IMR-90 (cell line): ENCODE measurements at regions not wholly inside any gene's neighbourhood (a gene's known extent, or its start where the extent isn't known, plus 50 kb on each side); places are given as distances from the start of the nearest gene placed in this dataset.

ENCODE experiments used
- ATAC-seq: fragments of 200-7000 bp; cut with Tn5 transposase; 2 replicates; pipeline ENCODE4 v1.9.1; 2020; ENCODE audit warnings: low read depth, mild to moderate bottlenecking, moderate library complexity
- BruUV-seq: library from RNA; stranded (reverse); fragments of 400-500 nt; replicated peaks from 2 replicates; lab custom pipeline; 2021; lab: Mats Ljungman, UMichigan
- CTCF ChIA-PET: fragments of 300-600 bp; formaldehyde crosslinking; extraction: SDS; loops from one replicate; lab custom pipeline; 2021; ENCODE audit warnings: antibody characterized with exemption; lab: Yijun Ruan, JAX
- POLR2A ChIA-PET: fragments of 300-600 bp; sonication (Branson Sonifier 250); formaldehyde crosslinking; loops from one replicate; lab custom pipeline; 2022; ENCODE audit warnings: antibody characterized with exemption; ENCODE audit not compliant: unreplicated experiment; lab: Charles Lee
- DNase-seq: peaks from one replicate; pipeline ENCODE4 v3.0.0; 2013
- H2AFZ ChIP-seq: replicated peaks from 2 replicates; pipeline ENCODE3; 2013; ENCODE audit warnings: low read length, mild to moderate bottlenecking; ENCODE audit not compliant: poor library complexity
- H2AK5ac ChIP-seq: 2 replicates; pipeline ENCODE4 v1.6.1; 2013; ENCODE audit warnings: low read depth, low read length, inconsistent platforms
- H2AK9ac ChIP-seq: replicated peaks from 2 replicates; pipeline ENCODE3; 2013; ENCODE audit warnings: mild to moderate bottlenecking, low read depth, low read length, moderate library complexity; ENCODE audit not compliant: poor library complexity
- H2BK120ac ChIP-seq: 2 replicates; pipeline ENCODE4 v1.6.1; 2013; ENCODE audit warnings: low read depth, low read length, inconsistent platforms
- H2BK15ac ChIP-seq: 3 replicates; pipeline ENCODE4 v1.6.1; 2013; ENCODE audit warnings: low read depth, low read length, inconsistent platforms
- H2BK20ac ChIP-seq: 2 replicates; pipeline ENCODE4 v1.6.1; 2013; ENCODE audit warnings: low read depth, mild to moderate bottlenecking, inconsistent platforms, low read length, moderate library complexity
- H2BK5ac ChIP-seq: 2 replicates; pipeline ENCODE4 v1.6.1; 2013; ENCODE audit warnings: mild to moderate bottlenecking, low read depth, low read length, inconsistent platforms; ENCODE audit not compliant: poor library complexity, severe bottlenecking
- H3K14ac ChIP-seq: replicated peaks from 2 replicates; pipeline ENCODE4 v1.6.1; 2013; ENCODE audit warnings: low read depth, low read length, inconsistent platforms
- H3K18ac ChIP-seq: 2 replicates; pipeline ENCODE4 v1.6.1; 2013; ENCODE audit warnings: low read depth, low read length, control low read depth
- H3K23ac ChIP-seq: 2 replicates; pipeline ENCODE4 v1.6.1; 2013; ENCODE audit warnings: low read depth, low read length, inconsistent platforms
- H3K27ac ChIP-seq: 2 replicates; pipeline ENCODE4 v1.5.1; 2013; ENCODE audit warnings: mild to moderate bottlenecking, control low read depth, low read length; ENCODE audit not compliant: insufficient read depth
- H3K27me3 ChIP-seq: 2 replicates; pipeline ENCODE4 v1.6.1; 2013; ENCODE audit warnings: low read length; ENCODE audit not compliant: control insufficient read depth, insufficient read depth
- H3K36me3 ChIP-seq: 2 replicates; pipeline ENCODE4 v1.6.1; 2013; ENCODE audit warnings: low read length, mixed read lengths; ENCODE audit not compliant: control insufficient read depth, insufficient read depth
- H3K4ac ChIP-seq: 2 replicates; pipeline ENCODE4 v1.6.1; 2013; ENCODE audit warnings: low read depth, low read length, inconsistent platforms
- H3K4me1 ChIP-seq: 2 replicates; pipeline ENCODE4 v1.6.1; 2013; ENCODE audit warnings: low read length, mixed read lengths; ENCODE audit not compliant: control insufficient read depth, insufficient read depth
- H3K4me2 ChIP-seq: 2 replicates; pipeline ENCODE4 v1.6.1; 2013; ENCODE audit warnings: low read depth, mild to moderate bottlenecking, control low read depth, low read length, moderate library complexity
- H3K4me3 ChIP-seq: 2 replicates; pipeline ENCODE4 v1.5.1; 2013; ENCODE audit warnings: low read depth, mild to moderate bottlenecking, control low read depth, low read length, moderate library complexity; ENCODE audit not compliant: insufficient read depth
- H3K56ac ChIP-seq: 2 replicates; pipeline ENCODE4 v1.6.1; 2013; ENCODE audit warnings: low read length, inconsistent platforms; ENCODE audit not compliant: insufficient read depth; ENCODE audit errors: extremely low read depth
- H3K79me1 ChIP-seq, 2 experiments: 2 replicates each; pipeline ENCODE4 v1.6.1; 2013; ENCODE audit warnings: low read length in 2 of 2, inconsistent platforms in 1 of 2, low read depth in 1 of 2
- H3K9ac ChIP-seq: 2 replicates; pipeline ENCODE4 v1.6.1; 2013; ENCODE audit warnings: low read depth, low read length, control low read depth
- H3K9me1 ChIP-seq: 2 replicates; pipeline ENCODE4 v1.6.1; 2013; ENCODE audit warnings: low read length, inconsistent platforms; ENCODE audit not compliant: insufficient read depth
- H3K9me3 ChIP-seq: 2 replicates; pipeline ENCODE4 v1.6.1; 2013; ENCODE audit warnings: low read length; ENCODE audit not compliant: control insufficient read depth, insufficient read depth
- H4K20me1 ChIP-seq: 2 replicates; pipeline ENCODE4 v1.6.1; 2013; ENCODE audit warnings: low read length, inconsistent platforms; ENCODE audit not compliant: insufficient read depth
- H4K5ac ChIP-seq: 2 replicates; pipeline ENCODE4 v1.6.1; 2013; ENCODE audit warnings: mild to moderate bottlenecking, low read depth, low read length, control low read depth
- H4K8ac ChIP-seq, 2 experiments: 2 replicates each; pipeline ENCODE4 v1.6.1; 2013; ENCODE audit warnings: low read depth in 2 of 2, low read length in 2 of 2, control low read depth in 1 of 2, inconsistent platforms in 1 of 2
- H4K91ac ChIP-seq: 2 replicates; pipeline ENCODE4 v1.6.1; 2013; ENCODE audit warnings: low read depth, low read length, inconsistent platforms; ENCODE audit not compliant: insufficient read depth
- BHLHE40 ChIP-seq: fragments of 150-350 bp; IDR thresholded peaks from 2 replicates; pipeline ENCODE4 v1.6.1; 2016; ENCODE audit warnings: mild to moderate bottlenecking, low read depth, low read length
- CEBPB ChIP-seq: IDR thresholded peaks from 2 replicates; pipeline ENCODE4 v1.6.1; 2012; ENCODE audit warnings: low read depth, low read length, improper control_type of control experiment
- CHD1 ChIP-seq: IDR thresholded peaks from 2 replicates; pipeline ENCODE4 v1.6.1; 2012; ENCODE audit warnings: low read depth, low read length, improper control_type of control experiment
- FOS ChIP-seq: fragments of 150-350 bp; IDR thresholded peaks from 2 replicates; pipeline ENCODE4 v1.6.1; 2016; ENCODE audit warnings: low read depth, low read length
- MAFK ChIP-seq: IDR thresholded peaks from 2 replicates; pipeline ENCODE4 v1.6.1; 2012; ENCODE audit warnings: low read depth, low read length, improper control_type of control experiment
- MAZ ChIP-seq: IDR thresholded peaks from 2 replicates; pipeline ENCODE4 v1.6.1; 2012; ENCODE audit warnings: low read depth, mild to moderate bottlenecking, low read length, improper control_type of control experiment, moderate library complexity, borderline replicate concordance
- MXI1 ChIP-seq: IDR thresholded peaks from 2 replicates; pipeline ENCODE4 v1.6.1; 2012; ENCODE audit warnings: low read depth, mild to moderate bottlenecking, low read length, moderate library complexity, borderline replicate concordance
- NFE2L2 ChIP-seq: fragments of 150-350 bp; IDR thresholded peaks from 2 replicates; pipeline ENCODE4 v1.6.1; 2016; ENCODE audit warnings: low read depth, mild to moderate bottlenecking, low read length
- POLR2A ChIP-seq: IDR thresholded peaks from 2 replicates; pipeline ENCODE4 v1.6.1; 2012; ENCODE audit warnings: mild to moderate bottlenecking, low read depth, low read length
- RAD21 ChIP-seq: IDR thresholded peaks from 2 replicates; pipeline ENCODE4 v1.6.1; 2012; ENCODE audit warnings: low read length, improper control_type of control experiment
- RCOR1 ChIP-seq: IDR thresholded peaks from 2 replicates; pipeline ENCODE4 v1.6.1; 2012; ENCODE audit warnings: mild to moderate bottlenecking, low read length, improper control_type of control experiment; ENCODE audit not compliant: insufficient replicate concordance
- RFX5 ChIP-seq: IDR thresholded peaks from 2 replicates; pipeline ENCODE4 v1.8.0; 2012; ENCODE audit warnings: low read depth, mild to moderate bottlenecking, low read length, moderate library complexity
- SMC3 ChIP-seq: fragments of 150-350 bp; IDR thresholded peaks from 2 replicates; pipeline ENCODE4 v1.6.1; 2016; ENCODE audit warnings: low read depth, mild to moderate bottlenecking, antibody characterized with exemption, low read length, moderate library complexity
- WGBS, 2 experiments: methylation state at CpG; one replicate each; pipeline versions ENCODE4 v1.1.5 to v1.1.7; 2013; ENCODE audit warnings: missing lambda C conversion rate in 2 of 2; ENCODE audit not compliant: insufficient read length in 1 of 2; ENCODE audit errors: extremely low coverage in 2 of 2; 5-methylcytosine and 5-hydroxymethylcytosine counted together
- dilution Hi-C: fragments of 300-500 bp; cut with HindIII; formaldehyde crosslinking; loops from one replicate; pipeline ENCODE4 v1.14.3; 2018; ENCODE audit warnings: low sequenced_read_pairs; ENCODE audit not compliant: unreplicated experiment
- in situ Hi-C: fragments of 300-500 bp; cut with MboI; formaldehyde crosslinking; loops from 3 replicates; pipeline ENCODE4 v1.14.3; 2019; ENCODE audit warnings: low sequenced_read_pairs, inconsistent platforms, mixed read lengths
- intact Hi-C: fragments of 100-400 bp; cut with micrococcal nuclease; formaldehyde crosslinking; loops from 2 replicates; pipeline ENCODE4 v1.10.0; 2022
- TF ChIP-seq, protein P1 (sequence below): fragments of 150-350 bp; IDR thresholded peaks from 2 replicates; pipeline ENCODE4 v1.6.1; 2016; ENCODE audit warnings: low read depth, mild to moderate bottlenecking, low read length, moderate library complexity, borderline replicate concordance
- TF ChIP-seq, protein P2 (sequence below): conservative IDR thresholded peaks from 2 replicates; pipeline ENCODE4 v1.5.1; 2012; ENCODE audit warnings: mild to moderate bottlenecking, low read depth, low read length, improper control_type of control experiment
- TF ChIP-seq, protein P3 (sequence below): fragments of 150-350 bp; IDR thresholded peaks from 2 replicates; pipeline ENCODE4 v1.6.1; 2017; ENCODE audit warnings: mild to moderate bottlenecking, antibody characterized with exemption, low read length, low read depth

DNA sequence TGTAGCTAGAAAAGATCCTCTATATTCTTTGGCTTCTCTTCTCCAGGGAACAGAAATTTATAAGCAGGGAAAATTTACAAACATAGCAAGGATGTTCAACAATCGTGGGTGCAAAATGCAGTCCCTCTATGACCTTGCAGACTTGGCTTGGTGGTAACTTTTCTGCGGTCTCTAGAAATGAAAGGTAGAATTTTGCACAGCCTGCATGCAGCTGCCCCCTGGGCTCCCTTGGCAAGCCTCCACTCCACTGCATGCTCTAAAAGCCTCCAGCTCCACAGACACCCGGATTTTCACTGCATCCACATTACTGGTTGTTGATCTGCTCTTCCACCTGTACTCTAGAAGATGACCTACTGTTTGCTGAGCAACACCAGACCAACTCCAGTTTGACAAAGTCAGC lies 236.5 kb upstream of the EYS start:
- Histone ChIP-seq H3K27me3 (no peaks in the 10 kb centered on the region), H3K4me1 (no peaks in the 10 kb centered on the region), H4K8ac (no peak overlapping the region), H2AFZ (no peak overlapping the region), H3K4ac (no peak overlapping the region), H2AK9ac (no peak overlapping the region), H3K79me1 (no peaks in the 10 kb centered on the region), H3K18ac (no peak overlapping the region), H3K36me3 (no peaks in the 10 kb centered on the region), H2AK5ac (no peak overlapping the region), H2BK20ac (no peak overlapping the region), H2BK120ac (no peak overlapping the region), H4K20me1 (no peaks in the 10 kb centered on the region), H2BK15ac (no peak overlapping the region), H3K9me3 (peaks cover 3% of the 10 kb centered on the region; the same call in 1 of the 2 replicates), H3K23ac (no peak overlapping the region), H3K27ac (no peak overlapping the region), H3K14ac (no peak overlapping the region), H3K4me2 (no peak overlapping the region), H3K4me3 (no peak overlapping the region), H4K5ac (no peak overlapping the region), H3K9ac (no peak overlapping the region), H3K9me1 (no peaks in the 10 kb centered on the region), H2BK5ac (no peak overlapping the region), H3K56ac (no peak overlapping the region), H4K91ac (no peak overlapping the region)
- CTCF ChIA-PET, result no interaction called here
- POLR2A ChIA-PET, result no interaction called here
- dilution Hi-C loops (no loop called here), in situ Hi-C loops (no loop called here), intact Hi-C loops (no loop called here)
- DNase-seq, result no peak
- TF ChIP-seq MXI1 (no peak), SMC3 (no peak), NFE2L2 (no peak), FOS (no peak), MAZ (no peak), RFX5 (no peak), CHD1 (no peak), MAFK (no peak), CEBPB (no peak), RAD21 (no peak), RCOR1 (no peak), BHLHE40 (no peak), POLR2A (no peak)
- TF ChIP-seq, protein P1, sequence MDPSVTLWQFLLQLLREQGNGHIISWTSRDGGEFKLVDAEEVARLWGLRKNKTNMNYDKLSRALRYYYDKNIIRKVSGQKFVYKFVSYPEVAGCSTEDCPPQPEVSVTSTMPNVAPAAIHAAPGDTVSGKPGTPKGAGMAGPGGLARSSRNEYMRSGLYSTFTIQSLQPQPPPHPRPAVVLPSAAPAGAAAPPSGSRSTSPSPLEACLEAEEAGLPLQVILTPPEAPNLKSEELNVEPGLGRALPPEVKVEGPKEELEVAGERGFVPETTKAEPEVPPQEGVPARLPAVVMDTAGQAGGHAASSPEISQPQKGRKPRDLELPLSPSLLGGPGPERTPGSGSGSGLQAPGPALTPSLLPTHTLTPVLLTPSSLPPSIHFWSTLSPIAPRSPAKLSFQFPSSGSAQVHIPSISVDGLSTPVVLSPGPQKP, result no peak
- TF ChIP-seq, protein P2, sequence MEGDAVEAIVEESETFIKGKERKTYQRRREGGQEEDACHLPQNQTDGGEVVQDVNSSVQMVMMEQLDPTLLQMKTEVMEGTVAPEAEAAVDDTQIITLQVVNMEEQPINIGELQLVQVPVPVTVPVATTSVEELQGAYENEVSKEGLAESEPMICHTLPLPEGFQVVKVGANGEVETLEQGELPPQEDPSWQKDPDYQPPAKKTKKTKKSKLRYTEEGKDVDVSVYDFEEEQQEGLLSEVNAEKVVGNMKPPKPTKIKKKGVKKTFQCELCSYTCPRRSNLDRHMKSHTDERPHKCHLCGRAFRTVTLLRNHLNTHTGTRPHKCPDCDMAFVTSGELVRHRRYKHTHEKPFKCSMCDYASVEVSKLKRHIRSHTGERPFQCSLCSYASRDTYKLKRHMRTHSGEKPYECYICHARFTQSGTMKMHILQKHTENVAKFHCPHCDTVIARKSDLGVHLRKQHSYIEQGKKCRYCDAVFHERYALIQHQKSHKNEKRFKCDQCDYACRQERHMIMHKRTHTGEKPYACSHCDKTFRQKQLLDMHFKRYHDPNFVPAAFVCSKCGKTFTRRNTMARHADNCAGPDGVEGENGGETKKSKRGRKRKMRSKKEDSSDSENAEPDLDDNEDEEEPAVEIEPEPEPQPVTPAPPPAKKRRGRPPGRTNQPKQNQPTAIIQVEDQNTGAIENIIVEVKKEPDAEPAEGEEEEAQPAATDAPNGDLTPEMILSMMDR, result no peak
- TF ChIP-seq, protein P3, sequence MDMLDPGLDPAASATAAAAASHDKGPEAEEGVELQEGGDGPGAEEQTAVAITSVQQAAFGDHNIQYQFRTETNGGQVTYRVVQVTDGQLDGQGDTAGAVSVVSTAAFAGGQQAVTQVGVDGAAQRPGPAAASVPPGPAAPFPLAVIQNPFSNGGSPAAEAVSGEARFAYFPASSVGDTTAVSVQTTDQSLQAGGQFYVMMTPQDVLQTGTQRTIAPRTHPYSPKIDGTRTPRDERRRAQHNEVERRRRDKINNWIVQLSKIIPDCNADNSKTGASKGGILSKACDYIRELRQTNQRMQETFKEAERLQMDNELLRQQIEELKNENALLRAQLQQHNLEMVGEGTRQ, result no peak
- no peak for ATAC-seq
- no CpG with 5 or more reads among the region's 3 CpGs for WGBS, 2 experiments
- BruUV-seq, result no TSS peak
